Esophagus mucosa (tissue), 1 donor: ENCODE measurements at regions not wholly inside any gene's neighbourhood (a gene's known extent, or its start where the extent isn't known, plus 50 kb on each side); places are given as distances from the start of the nearest gene placed in this dataset.

Experiments used
- ATAC-seq: fragments of 200-7000 bp; cut with Tn5 transposase; one replicate; pipeline ENCODE4 v1.9.1; 2020
- donor health status: DM: yes; HTN: yes; CAD: no.

DNA sequence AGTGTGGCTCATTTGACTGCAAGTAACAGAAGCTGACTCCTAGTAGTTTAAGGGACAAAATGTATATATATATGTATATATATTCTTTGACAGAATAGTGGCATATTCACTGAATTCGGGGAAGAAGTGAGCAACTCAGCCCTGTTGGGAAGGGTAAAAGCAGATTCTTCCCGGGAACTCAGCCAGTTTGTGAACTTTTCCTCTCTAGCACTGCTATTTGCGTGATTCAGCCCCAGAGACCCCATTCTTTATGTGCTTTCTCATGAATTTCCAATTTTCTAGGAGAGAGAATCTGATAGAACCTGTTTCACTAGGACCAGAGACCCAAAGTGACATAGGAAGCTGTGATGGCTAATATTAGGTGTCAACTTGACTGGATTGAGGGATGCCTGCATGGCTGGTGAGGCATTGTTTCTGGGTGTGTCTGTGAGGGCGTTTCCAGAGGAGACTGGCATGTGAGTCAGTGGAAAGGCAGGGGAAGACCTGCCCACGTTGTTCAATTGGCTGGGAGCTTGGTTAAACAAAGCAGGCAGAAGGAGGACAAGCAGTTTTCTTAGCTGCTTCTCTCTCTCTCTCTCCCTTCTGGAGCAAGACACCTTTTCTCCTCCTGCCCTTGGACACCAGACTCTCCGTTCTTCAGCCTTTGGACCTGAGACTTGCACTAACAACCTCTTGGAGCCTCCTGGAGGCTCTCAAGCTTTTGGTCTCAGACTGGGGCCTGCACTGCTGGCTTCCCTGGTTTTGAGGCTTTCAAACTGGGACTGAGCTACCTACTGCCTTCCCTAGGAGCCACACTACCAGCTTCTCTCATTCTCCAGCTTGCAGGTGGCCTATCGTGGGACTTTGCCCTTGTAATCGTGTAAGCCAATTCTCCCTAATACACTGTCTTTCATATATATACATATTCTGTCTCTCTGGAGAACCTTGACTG lies 93.4 kb upstream of the KCNK1 start:
- peak; percentile 98 for ATAC-seq

DNA sequence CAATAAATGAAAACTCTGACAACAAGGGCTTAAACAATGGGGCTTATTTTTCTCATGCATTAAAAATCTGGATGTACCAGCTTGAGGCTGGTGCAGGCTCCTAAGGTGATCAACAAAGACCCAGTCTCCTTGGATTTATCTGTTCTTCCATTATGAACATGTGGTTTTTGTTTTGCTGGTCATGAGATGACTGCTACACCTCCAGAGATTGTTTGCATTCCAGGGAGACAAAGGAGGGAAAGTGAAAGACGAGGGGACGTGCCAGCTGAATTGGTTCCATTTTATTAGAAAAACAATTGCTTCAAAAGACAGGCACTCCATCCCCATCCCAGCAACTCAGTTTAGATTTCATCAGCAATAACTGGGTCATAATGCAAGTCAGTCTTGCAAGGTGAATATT lies 90.9 kb upstream of the KCNK1 start:
- no peak for ATAC-seq

DNA sequence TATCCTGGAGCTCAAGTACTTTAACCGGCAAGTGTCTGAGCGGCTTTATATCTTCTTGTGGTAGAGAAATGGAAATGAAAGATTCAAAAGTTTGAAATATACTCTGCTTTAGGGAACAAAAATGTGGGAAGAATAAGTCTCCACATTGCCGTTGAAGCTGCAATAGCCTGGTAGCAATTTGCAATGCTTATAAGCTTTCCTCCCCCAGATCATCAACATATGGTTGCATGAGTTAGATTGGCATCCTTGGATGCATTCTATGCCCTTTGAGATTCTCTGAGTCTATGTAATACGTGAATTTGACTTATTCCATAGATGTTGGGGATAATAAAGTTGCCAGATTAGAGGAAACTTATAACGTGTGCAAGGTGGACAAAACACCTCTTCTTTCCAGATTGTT lies 86.1 kb upstream of the KCNK1 start:
- ATAC-seq, result no peak

DNA sequence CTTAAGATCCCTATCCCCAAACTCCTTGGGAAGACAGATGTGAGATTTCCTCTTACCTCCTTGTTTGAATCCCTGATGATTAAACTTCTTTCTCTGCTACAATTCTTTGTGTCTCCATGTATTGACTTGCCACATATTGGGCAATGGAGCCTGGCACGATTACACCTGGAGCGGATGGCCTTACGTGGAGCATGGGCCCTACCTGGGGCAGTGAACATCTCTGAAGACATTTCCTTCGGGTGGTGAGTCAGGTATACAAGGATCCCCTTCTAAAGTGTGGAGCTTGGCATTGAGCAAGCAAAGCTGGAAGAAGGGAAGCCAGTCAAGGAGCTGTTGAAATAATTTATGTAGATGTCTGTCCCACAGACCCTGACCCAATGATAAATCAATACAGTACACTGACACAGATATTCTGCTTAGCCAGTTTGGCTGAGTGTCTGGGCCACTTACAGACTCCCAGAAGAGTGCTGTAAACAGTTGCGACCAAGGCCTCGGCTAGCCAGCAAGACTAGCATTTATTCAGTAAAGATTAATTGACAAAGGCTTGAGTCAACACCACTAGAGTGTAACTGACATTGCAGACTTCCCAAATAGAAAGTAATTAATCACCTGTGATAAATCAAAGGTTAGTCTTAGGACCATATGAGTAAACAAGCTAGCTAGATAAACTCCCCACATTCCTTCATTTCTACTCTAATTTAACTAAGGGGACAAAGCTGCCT lies 83.1 kb upstream of the KCNK1 start:
- peak; percentile 95 for ATAC-seq

DNA sequence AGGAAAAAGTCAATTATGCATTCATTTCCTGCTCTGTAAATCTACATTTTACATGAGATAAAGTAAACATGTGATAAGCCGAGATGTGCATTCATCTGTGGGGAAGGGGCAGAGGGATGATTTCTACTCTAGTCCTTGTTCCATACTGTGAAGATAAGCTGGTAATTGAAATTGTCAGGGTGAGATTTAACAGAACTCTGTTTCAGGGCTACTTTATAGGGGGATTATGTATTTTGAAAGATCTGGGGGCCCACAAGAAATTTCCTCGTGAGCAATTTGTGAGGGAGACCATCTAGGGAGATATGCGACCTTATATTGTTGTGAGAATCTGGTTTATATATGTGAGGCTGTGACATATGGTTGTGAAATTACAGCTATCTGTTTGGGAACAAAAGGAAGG lies 73.1 kb upstream of the KCNK1 start:
- no peak for ATAC-seq

DNA sequence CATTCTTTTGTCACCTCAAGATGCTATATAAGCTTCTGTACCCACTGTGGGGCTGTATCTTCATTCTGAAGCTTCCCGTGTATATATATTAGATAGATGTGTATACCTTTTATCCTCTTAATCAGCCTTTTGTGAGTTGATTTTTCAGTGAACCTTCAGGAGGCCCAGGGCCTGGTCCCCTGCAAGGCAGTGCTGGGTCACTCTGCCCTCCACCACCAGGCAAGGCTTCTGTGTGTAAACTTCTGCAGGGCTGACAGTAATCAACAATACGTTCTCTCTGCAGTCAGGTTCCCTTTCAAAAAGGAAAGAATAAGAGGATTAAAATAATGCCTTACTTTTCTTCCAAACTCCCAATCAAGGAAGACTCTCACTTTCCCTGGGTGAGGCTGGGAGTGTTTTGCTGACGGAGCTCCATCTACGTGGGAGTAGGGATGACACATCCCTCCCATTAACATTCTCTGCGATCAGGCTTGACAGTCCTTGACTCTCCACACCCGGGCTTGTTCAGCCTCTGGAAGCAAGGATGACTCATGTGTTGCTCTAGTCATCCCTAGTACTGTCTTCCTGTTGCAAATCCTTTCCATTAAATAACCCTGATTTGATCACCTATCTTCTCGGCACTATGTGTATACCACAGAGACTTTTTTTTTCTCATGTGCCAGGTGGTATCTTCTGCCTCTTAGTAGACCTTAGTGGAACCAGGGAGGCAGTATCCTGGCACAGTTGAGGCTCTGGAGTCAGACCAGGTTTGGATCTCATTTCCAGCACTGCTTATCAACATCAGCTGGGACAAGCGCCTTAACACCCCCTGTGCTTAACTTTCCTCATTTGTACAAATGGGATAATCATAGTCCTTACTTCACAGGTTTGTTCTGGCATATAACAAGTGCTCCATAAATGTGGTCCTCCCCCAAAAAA lies 70.3 kb upstream of the KCNK1 start:
- ATAC-seq, result peak; percentile 100

DNA sequence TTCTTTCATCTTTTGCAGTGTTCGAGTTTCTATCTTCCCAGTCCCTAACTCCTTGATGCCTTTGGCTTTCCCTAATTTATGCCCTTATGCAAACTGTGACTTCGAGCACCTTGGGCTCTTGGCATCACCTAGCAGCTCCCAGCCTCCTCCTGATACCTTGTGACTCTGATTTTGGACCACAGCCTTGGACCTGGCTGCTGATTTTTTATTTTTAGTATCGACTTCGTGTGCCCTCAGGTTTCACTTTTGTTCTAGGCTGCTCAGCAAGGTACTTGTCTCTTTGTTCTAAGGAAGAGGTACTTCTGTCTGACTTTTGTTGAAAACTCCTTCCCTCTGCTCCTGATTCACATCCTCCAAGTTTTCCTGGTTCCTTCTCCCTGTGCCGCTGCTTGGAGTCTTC lies 69.6 kb upstream of the KCNK1 start:
- no peak for ATAC-seq

DNA sequence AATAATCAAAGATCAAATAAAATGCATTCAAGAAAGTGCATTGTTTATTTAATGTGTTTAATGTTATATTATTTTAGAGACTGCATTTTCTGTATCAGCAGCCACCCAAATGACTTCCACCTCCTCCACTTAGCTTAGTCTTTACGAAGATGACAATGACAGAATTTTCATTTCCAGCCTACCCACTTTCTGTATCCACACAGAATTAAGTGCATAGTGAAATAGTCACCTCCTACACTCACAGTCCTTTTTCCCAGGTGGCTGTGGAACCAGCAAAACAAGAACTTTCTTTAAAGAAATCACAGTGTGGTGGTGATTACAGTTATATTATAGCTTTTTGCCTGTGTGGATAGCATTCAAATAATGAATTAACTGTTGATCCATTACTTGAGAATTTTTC lies 66.2 kb upstream of the KCNK1 start:
- no peak for ATAC-seq

DNA sequence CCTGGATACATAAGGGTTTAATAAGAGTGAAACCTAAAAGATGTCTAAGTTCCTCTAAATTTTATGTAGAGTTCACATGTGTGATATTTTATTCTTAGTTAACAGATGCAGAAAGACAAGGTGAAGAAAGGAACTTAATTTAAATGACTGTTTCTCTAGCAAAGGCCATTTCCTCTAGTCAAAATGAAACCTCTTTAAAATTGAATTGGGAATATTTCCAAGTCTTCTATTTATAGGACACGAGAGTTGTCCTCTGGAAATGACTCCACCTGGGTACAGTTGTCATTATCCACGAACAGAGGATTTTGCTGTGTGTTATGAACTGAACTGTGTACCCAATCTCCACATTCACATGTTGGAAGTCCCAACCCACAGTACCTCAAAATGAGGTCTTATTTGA lies 64.5 kb upstream of the KCNK1 start:
- ATAC-seq, result no peak

DNA sequence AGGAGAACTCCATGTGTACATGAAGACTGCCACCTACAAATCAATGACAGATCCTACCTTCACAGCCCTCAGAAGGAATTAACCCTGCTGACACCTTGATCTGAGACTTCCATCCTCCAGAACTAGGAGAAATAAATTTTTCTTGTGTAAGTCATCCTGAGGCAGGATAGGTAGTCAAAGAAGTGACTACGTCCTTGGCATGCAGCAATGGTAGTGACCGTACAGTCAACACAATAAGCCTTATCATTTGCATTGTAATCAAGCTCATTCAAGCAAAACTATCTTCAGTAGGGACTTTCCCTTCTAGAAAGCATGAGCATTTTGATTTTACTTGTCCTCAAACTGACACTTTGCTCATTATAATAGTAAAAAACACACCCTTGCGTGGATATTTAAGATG lies 64.0 kb upstream of the KCNK1 start:
- no peak for ATAC-seq

DNA sequence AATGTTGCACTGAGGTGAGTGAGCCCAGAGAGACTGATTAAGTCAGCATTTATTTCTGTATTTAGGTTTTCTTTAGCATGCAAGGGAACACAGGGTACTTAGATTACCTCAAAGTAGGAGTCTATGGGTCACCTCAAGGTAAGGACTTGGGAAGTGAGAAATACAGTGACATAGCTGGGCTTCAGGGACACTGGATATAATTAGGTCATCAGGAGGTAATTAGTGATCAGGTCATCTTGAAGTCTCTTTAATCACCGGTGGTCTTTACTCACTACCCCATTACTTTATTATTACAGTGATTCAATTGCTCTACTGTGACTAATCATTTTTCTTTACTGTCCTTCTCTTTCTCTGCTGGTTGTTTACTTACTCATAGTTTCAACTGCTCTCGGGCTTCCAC lies 59.9 kb upstream of the KCNK1 start:
- no peak for ATAC-seq

DNA sequence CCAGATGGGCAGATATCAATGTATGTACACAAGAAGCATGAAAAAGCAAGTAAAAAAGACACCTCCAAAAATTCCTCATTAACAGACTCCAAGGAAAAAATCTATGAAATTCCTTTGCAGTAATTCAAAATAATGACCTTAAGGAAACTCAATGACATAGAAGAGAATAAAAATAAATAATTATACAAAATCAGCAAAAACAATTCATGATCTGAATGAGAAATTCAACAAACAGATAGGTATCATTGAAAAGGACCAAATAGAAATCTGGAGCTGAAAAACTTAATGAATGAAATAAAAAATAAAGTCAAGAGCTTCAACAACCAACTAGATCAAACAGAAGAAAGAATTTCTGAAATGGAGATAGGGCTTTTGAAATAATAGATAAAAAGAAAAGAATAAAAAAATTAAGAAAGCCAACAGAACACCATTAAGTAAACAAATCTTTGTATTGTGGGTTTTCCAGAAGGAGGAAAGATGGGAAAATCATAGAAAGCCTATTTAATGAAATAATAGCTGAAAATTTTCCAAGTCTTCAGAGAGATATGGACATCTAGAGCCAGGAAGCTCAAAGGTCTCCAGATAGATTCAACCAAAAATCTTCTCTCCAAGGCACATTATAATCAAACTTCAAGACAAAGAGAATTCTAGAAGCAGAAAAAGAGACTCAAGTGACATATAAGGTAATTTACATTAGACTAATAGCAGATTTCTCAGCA lies 52.0 kb upstream of the KCNK1 start:
- ATAC-seq, result no peak
